GM19395 (cell line): ENCODE measurements at regions not wholly inside any gene's neighbourhood (a gene's known extent, or its start where the extent isn't known, plus 50 kb on each side); places are given as distances from the start of the nearest gene placed in this dataset.

ENCODE experiments used
- ATAC-seq: cut with Tn5 transposase; IDR thresholded peaks from one replicate; pipeline ENCODE4 v1.9.1; 2021; ENCODE audit warnings: mild to moderate bottlenecking, moderate library complexity; ENCODE audit not compliant: unreplicated experiment

DNA sequence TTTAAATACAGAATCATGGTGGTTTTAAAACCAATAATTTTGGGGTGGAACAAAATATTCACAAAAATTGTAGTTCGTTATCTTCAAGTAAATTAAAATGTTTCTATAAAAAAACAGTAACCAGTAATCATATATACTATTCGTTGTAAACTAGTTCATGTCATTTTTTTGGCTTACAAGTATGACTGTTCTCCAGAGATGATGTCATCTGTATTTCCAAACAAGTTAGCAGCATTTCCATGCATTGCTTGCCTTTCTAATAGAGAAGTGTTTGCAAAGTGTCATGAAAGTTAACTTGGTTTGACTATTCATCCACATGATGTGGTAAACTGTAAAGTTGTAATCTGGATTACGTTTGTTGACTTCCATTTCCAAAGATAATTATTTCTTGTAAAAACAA, 717.9 kb upstream of the ADAMTS16 start:
- ATAC-seq, result no peak

DNA sequence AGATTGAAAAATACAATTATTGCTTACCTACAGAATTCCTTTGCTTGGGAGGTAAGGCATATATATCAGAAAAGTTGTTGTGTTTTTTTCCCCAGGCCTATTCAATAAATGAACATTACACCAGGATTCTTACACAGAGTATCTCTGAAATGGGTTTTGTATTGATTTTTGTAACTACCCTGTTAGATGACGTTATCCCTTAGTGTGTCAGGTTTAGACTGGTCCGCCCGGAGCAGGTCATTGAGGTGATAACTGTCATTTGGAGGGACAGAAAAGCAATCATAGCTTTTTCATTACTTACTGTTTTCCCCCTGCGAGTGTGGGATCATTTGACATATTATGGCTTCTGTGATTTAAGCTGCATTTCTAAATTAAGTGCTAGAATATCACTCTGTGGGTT, 715.2 kb upstream of the ADAMTS16 start:
- no peak for ATAC-seq

GRCh38 chr5:4440536-4440935, 699.6 kb upstream of the ADAMTS16 start:
- no peak for ATAC-seq

DNA sequence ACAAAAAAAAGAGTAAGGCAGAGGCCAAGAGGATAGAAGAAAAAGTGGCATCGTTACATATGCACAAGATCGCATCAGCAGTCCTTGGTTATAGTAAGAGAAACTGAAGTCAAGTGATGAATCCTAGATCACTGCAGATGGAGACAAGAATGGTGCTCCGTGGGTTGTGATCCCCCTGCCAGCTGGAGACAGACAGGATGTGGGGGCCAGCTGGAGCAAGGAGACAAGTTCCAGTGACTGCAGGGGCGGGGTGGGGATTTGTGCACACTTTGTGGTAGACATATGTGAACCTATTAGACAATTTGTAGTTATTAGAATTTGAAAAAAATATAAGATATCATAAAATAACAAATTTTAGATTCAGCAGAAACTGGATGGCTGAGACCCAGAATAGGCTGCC, 697.9 kb upstream of the ADAMTS16 start:
- no peak for ATAC-seq

- ATAC-seq, result no peak
These were observed 692.5 kb upstream of the ADAMTS16 start for GRCh38 chr5:4447657-4448056.

DNA sequence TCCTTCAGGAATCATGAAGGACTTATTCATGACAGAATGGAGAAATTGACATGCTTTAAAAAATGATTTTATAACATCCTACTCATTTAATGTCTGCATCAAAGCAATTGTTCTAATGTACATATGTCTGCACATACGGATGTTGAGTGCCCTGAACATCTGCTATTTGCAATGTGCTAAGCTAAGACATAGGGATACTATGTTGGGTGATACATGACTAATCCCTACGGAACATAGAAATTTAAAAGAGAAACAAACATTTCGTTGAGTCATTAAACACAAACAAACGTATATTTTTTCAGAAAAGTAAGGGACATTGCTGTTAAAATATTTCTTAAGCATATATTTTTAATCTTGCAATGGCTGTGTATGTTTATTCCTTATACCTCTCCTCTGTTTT, 686.5 kb upstream of the ADAMTS16 start:
- no peak for ATAC-seq

DNA sequence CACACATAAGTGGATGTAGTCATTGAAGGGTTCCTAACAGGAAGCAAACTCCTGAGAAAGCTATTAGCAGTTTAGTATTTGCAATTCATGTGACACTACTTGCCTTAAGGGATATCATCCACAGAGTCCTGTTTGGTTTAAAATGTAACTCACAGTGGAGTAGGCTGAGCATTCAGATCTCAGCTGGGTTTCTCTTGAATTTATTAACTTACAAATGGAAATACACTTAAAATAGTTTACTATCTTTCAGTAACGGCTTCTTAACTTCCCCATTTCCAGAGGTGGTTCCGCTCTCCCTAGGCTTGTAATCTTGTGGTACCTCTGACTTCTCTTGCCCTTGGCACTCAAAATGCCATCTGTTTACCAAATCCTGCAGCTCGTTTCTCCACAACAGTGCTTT, 660.7 kb upstream of the ADAMTS16 start:
- ATAC-seq, result no peak

GRCh38 chr5:4480528-4481349, 659.4 kb upstream of the ADAMTS16 start:
- ATAC-seq, result no peak

DNA sequence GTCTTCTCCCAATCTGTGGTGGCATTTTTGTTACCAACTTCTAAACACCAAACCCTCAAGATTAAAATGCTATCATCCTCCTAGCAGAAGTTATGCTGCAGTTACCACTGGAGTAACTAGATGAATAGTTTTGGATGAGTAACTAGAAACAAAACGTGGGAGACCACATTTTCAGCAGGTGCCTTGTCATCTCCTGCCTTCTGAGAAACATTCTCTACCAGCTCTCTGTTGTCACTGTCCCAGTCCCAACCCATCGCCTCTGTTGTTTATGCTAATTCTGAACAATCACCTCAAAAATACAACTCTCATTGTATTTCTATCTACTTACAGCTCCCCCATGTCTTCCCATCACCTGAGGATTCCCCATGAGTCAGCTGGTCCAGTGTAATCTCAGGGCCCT, 652.5 kb upstream of the ADAMTS16 start:
- ATAC-seq, result no peak

DNA sequence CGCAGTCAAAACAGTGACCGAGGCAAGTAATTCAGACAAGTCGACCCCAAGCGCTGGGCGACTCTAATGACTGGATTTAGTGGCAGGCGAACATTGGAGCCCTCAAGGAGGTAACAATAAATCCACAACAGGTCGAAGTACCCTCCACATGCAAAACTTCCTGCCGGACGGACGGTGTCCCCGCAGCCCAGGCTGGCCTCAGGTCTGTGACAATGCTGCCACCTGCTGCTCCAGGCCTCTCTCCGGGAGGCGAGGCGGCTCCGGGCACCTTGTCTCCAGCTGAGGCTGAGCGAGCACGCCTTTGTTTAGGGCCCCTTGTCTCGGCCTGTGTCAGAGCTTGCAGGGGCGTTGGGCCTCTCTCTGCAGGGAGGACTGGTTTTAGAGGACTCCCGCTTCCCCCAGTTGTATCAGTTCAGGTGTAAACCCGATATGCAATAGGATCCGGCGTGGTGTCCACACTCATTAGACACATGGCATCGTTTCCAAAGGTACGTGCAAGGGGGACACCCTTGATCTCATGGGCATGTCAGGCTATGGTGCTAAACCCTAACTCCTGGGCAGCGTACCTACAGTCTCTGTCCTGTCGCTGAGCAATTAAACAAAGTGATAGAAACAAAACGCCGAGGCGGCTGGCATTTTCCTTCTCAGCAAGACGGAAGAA, 628.0 kb upstream of the ADAMTS16 start:
- ATAC-seq, result no peak

DNA sequence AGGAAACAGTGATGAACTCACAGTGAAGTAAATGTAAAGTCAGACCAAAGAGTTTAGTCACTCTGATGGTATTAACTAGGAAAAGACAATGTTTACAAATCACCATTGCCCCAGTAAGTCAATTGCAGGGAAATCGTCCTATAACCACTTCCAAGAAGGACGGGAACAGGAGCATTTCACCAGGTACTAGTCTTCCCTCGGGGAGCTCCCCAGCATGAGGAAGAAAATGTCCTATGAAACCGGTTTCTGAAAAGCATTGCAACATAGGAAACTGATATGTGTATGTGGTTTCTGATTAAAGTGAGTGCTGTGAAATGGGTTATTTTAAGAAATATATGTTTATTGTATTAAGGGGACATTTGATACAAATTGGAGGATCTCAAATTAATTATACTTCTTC, 626.7 kb upstream of the ADAMTS16 start:
- ATAC-seq, result no peak

DNA sequence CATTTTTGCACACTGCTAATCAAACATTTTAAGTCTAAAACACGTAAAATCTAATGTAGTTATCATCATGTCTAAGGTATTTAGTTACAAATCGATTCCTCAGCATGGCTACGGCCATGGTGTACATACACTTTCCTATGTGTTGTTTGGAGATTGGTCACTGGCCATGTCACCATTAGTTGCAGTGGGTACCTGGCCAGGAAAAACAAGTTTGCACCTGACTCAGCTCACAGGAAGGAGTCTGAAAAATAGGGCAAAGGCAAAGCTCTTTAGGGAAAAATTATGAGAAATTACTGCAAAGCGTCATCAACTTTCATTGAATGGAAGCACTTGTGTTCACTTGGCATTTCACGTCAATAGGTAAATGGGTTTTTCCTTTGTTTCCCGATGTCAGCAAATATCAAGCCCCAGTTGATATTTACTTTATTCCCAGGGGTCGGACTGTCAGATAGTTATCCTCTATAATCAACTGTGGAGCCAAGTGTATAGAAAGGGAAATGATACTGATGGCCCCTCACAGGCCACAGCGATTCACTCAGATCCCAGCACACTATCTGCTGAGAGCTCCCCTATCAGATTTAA, 626.0 kb upstream of the ADAMTS16 start:
- ATAC-seq, result no peak

DNA sequence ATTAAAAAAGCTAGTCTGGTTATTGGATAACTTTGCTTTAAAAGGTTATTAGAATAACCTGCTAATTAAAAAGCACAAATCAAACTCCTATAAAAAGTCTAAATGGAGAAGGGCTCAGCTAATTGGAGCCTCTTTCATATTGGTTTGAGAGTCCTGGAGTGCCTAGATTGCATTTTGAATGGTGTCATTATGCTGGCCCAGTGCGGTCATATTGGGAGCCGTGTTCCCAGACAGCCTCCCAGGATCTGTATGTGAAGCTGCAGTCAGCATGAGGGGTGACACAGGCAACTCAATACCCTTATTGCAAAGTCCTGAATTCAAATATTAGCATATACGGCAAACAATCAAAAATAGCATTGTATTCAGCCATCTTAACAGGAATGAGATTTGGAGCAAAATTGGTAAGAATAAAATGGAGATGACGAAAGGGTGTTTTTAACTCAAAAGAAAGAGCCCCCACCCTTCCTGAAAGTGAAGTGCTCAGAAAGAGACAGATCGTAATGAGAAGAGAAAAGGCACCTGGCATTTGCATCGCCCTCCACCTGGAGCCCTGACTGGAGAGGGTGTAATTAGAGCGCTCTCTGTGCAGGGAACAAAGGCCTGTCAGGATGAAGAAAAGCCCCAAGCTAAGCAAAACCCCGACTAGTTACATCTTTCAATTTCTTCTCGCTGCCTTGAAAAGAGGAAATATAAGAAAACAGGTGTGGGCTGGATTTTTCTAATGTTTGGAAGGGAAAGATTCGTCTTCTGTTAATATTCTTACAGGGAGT, 621.0 kb upstream of the ADAMTS16 start:
- no peak for ATAC-seq

DNA sequence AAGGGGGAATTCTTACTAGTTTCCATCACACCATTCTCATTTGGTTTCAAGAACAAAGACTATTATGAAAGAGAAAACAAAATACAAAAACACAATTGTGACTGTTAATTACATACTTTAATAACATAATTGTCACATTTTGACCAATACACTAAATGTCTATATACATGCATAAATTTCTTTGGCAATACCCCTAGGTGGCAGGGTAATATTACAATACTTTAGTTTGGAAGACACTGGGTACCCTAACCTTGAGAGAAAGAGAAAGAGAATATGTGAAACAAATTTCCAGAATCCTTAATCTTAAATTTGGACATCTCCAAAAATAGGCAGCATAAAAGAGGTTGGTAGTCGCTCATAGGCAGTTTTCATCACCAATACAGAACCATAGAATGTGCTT, 619.6 kb upstream of the ADAMTS16 start:
- no peak for ATAC-seq

GRCh38 chr5:4523038-4523437, 617.1 kb upstream of the ADAMTS16 start:
- no peak for ATAC-seq

GRCh38 chr5:4531756-4532704, 608.1 kb upstream of the ADAMTS16 start:
- ATAC-seq, result no peak

- no peak for ATAC-seq
These were observed 607.4 kb upstream of the ADAMTS16 start for GRCh38 chr5:4532705-4533080.

DNA sequence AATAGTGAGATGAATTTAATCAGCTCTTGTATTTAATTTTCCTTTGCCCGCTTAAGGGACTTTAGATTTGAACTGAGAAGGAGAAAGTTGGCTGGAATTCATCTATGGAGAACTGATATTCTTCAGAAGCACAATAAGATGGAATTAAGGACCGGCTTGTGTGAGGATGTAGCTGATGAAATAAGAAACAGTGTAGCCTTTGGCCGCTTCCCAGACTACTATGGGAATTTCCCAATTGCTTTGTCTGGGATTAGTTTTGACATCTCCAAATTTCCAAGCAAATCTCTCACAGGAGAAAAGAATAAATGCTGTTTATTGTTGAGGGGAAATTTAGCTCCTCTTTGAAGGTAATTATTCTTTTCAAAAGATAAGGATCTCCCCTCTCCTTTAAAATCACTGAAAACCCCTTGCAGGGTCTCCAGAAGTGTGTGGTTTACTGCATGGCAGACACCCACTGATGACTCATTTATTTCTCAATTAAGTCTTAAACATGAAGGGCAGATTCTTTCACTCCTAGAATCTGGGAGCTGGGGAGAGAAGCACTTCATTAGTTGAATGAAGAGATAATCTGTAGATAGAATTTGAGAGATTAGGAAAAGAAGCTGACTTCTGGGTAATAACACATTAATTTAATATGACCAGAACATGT, 606.5 kb upstream of the ADAMTS16 start:
- no peak for ATAC-seq

DNA sequence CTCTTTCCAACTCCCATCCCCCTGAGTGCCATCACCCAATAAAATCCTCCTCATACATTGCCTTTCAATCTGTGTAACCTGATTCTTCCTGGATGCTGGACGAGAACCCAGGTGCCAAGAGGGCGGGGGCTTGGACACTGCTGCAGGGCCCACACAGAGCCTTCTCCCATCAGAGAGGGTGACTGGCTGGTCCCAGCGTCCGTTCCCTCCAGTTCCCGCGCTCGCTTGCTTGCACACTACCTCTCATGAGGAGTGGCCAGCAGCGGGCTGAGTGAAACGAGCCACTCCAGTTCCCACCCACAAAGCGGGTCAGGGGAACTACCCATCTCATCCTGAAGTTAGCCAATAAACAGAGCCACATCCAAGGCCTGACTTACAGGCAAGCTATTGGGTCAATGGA, 602.6 kb upstream of the ADAMTS16 start:
- no peak for ATAC-seq
